SK-N-SH (cell line): ENCODE measurements at regions not wholly inside any gene's neighbourhood (a gene's known extent, or its start where the extent isn't known, plus 50 kb on each side); places are given as distances from the start of the nearest gene placed in this dataset.

ENCODE experiments used
- CTCF ChIA-PET: fragments of 300-600, 350-600 bp; formaldehyde crosslinking; extraction: SDS; loops from one replicate; lab custom pipeline; 2021; lab: Yijun Ruan, JAX
- POLR2A ChIA-PET: fragments of 350-600 bp; sonication (Branson Sonifier 250); formaldehyde crosslinking; extraction: SDS; loops from one replicate; lab custom pipeline; 2020; ENCODE audit warnings: antibody characterized with exemption, inconsistent platforms; lab: Yijun Ruan, JAX
- DNase-seq: peaks from one replicate; pipeline ENCODE4 v3.0.0; 2012
- H2AFZ ChIP-seq: fragments of 200-600 bp; sonication (generic); 2 replicates; pipeline ENCODE4 v1.8.1; 2016; ENCODE audit warnings: antibody characterized with exemption, mild to moderate bottlenecking, low read depth
- H3F3A ChIP-seq: fragments of 200-600 bp; sonication (generic); replicated peaks from 2 replicates; pipeline ENCODE3; 2016; ENCODE audit warnings: antibody characterized with exemption, mild to moderate bottlenecking; ENCODE audit not compliant: insufficient read depth
- H3K27ac ChIP-seq, 2 experiments: fragments of 200-500 bp in 1 of 2; fragments of 200-600 bp in 1 of 2; sonication (Bioruptor generic) in 1 of 2; sonication (generic), shearing (Covaris generic) in 1 of 2; 2 replicates each; pipeline versions ENCODE4 v1.5.1 to v1.6.1; 2014 to 2016; ENCODE audit warnings: low read depth in 2 of 2, inconsistent platforms in 1 of 2, low read length in 1 of 2, mild to moderate bottlenecking in 1 of 2, mixed read lengths in 1 of 2
- H3K27me3 ChIP-seq: fragments of 200-600 bp; sonication (generic), shearing (Covaris generic); 2 replicates; pipeline ENCODE4 v1.6.1; 2016; ENCODE audit warnings: mixed run types; ENCODE audit not compliant: insufficient read depth
- H3K36me3 ChIP-seq, 2 experiments: fragments of 200-500 bp in 1 of 2; fragments of 200-600 bp in 1 of 2; sonication (Bioruptor generic) in 1 of 2; sonication (generic) in 1 of 2; replicated peaks in 1 of 2; 2 replicates each; pipeline versions ENCODE3 to v1.5.1; 2014 to 2016; ENCODE audit warnings: low read length in 1 of 2, mild to moderate bottlenecking in 1 of 2; ENCODE audit not compliant: insufficient read depth in 2 of 2, control insufficient read depth in 1 of 2
- H3K4me1 ChIP-seq, 2 experiments: fragments of 200-500 bp in 1 of 2; fragments of 200-600 bp in 1 of 2; sonication (Bioruptor generic) in 1 of 2; sonication (generic), shearing (Covaris generic) in 1 of 2; 2 replicates each; pipeline versions ENCODE4 v1.5.1 to v1.6.1; 2014 to 2016; ENCODE audit warnings: low read depth in 1 of 2, low read length in 1 of 2, mixed run types in 1 of 2; ENCODE audit not compliant: insufficient read depth in 2 of 2, control insufficient read depth in 1 of 2
- H3K4me2 ChIP-seq: fragments of 200-600 bp; sonication (generic), shearing (Covaris generic); 2 replicates; pipeline ENCODE4 v1.6.1; 2017; ENCODE audit warnings: mixed run types
- H3K4me3 ChIP-seq, 2 experiments: fragments of 200-500 bp in 1 of 2; fragments of 200-600 bp in 1 of 2; sonication (Bioruptor generic) in 1 of 2; sonication (generic), shearing (Covaris generic) in 1 of 2; 2 replicates each; pipeline versions ENCODE4 v1.5.1 to v1.8.1; 2014 to 2016; ENCODE audit warnings: low read depth in 2 of 2, inconsistent platforms in 1 of 2, low read length in 1 of 2, mild to moderate bottlenecking in 1 of 2, mixed read lengths in 1 of 2, moderate library complexity in 1 of 2
- H3K79me2 ChIP-seq: fragments of 200-600 bp; sonication (generic); 2 replicates; pipeline ENCODE4 v1.8.1; 2017; ENCODE audit warnings: mild to moderate bottlenecking; ENCODE audit not compliant: insufficient read depth
- H3K9ac ChIP-seq: fragments of 200-600 bp; sonication (generic); 2 replicates; pipeline ENCODE4 v1.6.1; 2017; ENCODE audit warnings: mixed run types
- H3K9me2 ChIP-seq: fragments of 200-600 bp; sonication (generic); 2 replicates; pipeline ENCODE4 v1.6.1; 2017; ENCODE audit warnings: mixed run types
- H3K9me3 ChIP-seq: fragments of 200-600 bp; sonication (generic); 2 replicates; pipeline ENCODE4 v1.6.1; 2017; ENCODE audit warnings: mixed run types, mild to moderate bottlenecking, moderate library complexity
- H4K20me1 ChIP-seq: fragments of 200-600 bp; sonication (generic); 2 replicates; pipeline ENCODE4 v1.6.1; 2017; ENCODE audit warnings: mild to moderate bottlenecking, mixed run types; ENCODE audit not compliant: insufficient read depth
- CHD2 ChIP-seq: fragments of 150-350 bp; IDR thresholded peaks from 2 replicates; pipeline ENCODE4 v1.6.1; 2018; ENCODE audit warnings: low read length; ENCODE audit not compliant: partially characterized antibody
- ELF1 ChIP-seq: IDR thresholded peaks from 2 replicates; pipeline ENCODE4 v1.4.0; 2012
- EP300 ChIP-seq, 2 experiments: IDR thresholded peaks; 2 replicates each; pipeline versions ENCODE4 v1.4.0 to v1.6.1; 2012; ENCODE audit warnings: borderline replicate concordance in 1 of 2, low read depth in 1 of 2, low read length in 1 of 2
- EZH2phosphoT487 ChIP-seq: fragments of 200-600 bp; sonication (generic); IDR thresholded peaks from 2 replicates; pipeline ENCODE4 v1.6.1; 2017; ENCODE audit warnings: low read depth, mixed run types, mild to moderate bottlenecking, antibody characterized with exemption, moderate library complexity, borderline replicate concordance
- FOSL2 ChIP-seq: IDR thresholded peaks from 2 replicates; pipeline ENCODE4 v1.4.0; 2012; ENCODE audit warnings: low read depth, mild to moderate bottlenecking, moderate library complexity, borderline replicate concordance
- FOXJ3 ChIP-seq: sonication (generic); formaldehyde crosslinking; IDR thresholded peaks from 2 replicates; pipeline ENCODE4 v1.5.1; 2020; ENCODE audit warnings: mild to moderate bottlenecking, missing genetic modification reagents
- FOXM1 ChIP-seq: IDR thresholded peaks from 2 replicates; pipeline ENCODE4 v1.4.0; 2012; ENCODE audit warnings: low read depth, mild to moderate bottlenecking
- GABPA ChIP-seq: IDR thresholded peaks from 2 replicates; pipeline ENCODE4 v1.4.0; 2012; ENCODE audit warnings: low read depth, mild to moderate bottlenecking
- GATA2 ChIP-seq: sonication (generic); formaldehyde crosslinking; IDR thresholded peaks from 2 replicates; pipeline ENCODE4 v1.5.0; 2020; ENCODE audit warnings: mild to moderate bottlenecking, missing genetic modification reagents
- IRF3 ChIP-seq: fragments of 150-350 bp; IDR thresholded peaks from 2 replicates; pipeline ENCODE4 v1.6.1; 2016; ENCODE audit warnings: mild to moderate bottlenecking, low read depth, low read length
- MEF2A ChIP-seq: IDR thresholded peaks from 2 replicates; pipeline ENCODE4 v1.4.0; 2012; ENCODE audit warnings: low read depth, borderline replicate concordance
- MXI1 ChIP-seq: IDR thresholded peaks from 2 replicates; pipeline ENCODE4 v1.6.1; 2012; ENCODE audit warnings: mild to moderate bottlenecking, low read depth, low read length, improper control_type of control experiment
- NFIC ChIP-seq: IDR thresholded peaks from 2 replicates; pipeline ENCODE4 v1.4.0; 2012; ENCODE audit warnings: borderline replicate concordance
- PBX3 ChIP-seq: IDR thresholded peaks from 2 replicates; pipeline ENCODE4; 2012
- RCOR1 ChIP-seq: fragments of 150-350 bp; IDR thresholded peaks from 2 replicates; pipeline ENCODE4 v1.6.1; 2017; ENCODE audit warnings: antibody characterized with exemption, low read length
- RFX5 ChIP-seq: IDR thresholded peaks from 2 replicates; pipeline ENCODE4 v1.6.1; 2012; ENCODE audit warnings: mild to moderate bottlenecking, improper control_type of control experiment, low read length
- SIN3A ChIP-seq: IDR thresholded peaks from 2 replicates; pipeline ENCODE4 v1.6.1; 2012; ENCODE audit warnings: low read depth, mild to moderate bottlenecking, low read length, moderate library complexity, borderline replicate concordance
- TAF1 ChIP-seq: IDR thresholded peaks from 2 replicates; pipeline ENCODE4 v1.6.1; 2012; ENCODE audit warnings: low read depth, mild to moderate bottlenecking, low read length, moderate library complexity, borderline replicate concordance
- TCF12 ChIP-seq: IDR thresholded peaks from 2 replicates; pipeline ENCODE4 v1.4.0; 2012
- USF1 ChIP-seq: IDR thresholded peaks from 2 replicates; pipeline ENCODE4 v1.4.0; 2012; ENCODE audit warnings: low read depth, borderline replicate concordance
- USF2 ChIP-seq: fragments of 150-350 bp; IDR thresholded peaks from 2 replicates; pipeline ENCODE4 v1.6.1; 2017; ENCODE audit warnings: antibody characterized with exemption, low read length, low read depth, borderline replicate concordance
- YY1 ChIP-seq: IDR thresholded peaks from 2 replicates; pipeline ENCODE4 v1.4.0; 2012; ENCODE audit warnings: low read depth, mild to moderate bottlenecking
- ZBTB33 ChIP-seq: IDR thresholded peaks from 2 replicates; pipeline ENCODE4 v1.4.0; 2012; ENCODE audit warnings: low read depth, borderline replicate concordance
- WGBS: methylation state at CpG from one replicate; pipeline ENCODE4 v1.1.6; 2017; ENCODE audit warnings: low lambda C conversion rate; 5-methylcytosine and 5-hydroxymethylcytosine counted together

- Histone ChIP-seq H3K9me3 (no peaks in the 10 kb centered on the region), H3F3A (no peaks in the 10 kb centered on the region), H3K4me2 (no peak overlapping the region), H3K9ac (no peak overlapping the region), H3K79me2 (no peaks in the 10 kb centered on the region), H3K27ac (no peak overlapping the region), H3K4me1 (no peaks in the 10 kb centered on the region), H3K9me2 (no peaks in the 10 kb centered on the region), H2AFZ (no peak overlapping the region), H3K27me3 (peaks cover 64% of the 10 kb centered on the region; the same call in 1 of the 2 replicates), H4K20me1 (no peaks in the 10 kb centered on the region), H3K4me3 (no peak overlapping the region), H3K36me3 (no peaks in the 10 kb centered on the region)
- ChIA-PET CTCF (interaction anchor here (8.4 to 10.5 kb wide), 2 partner anchors 16 to 19 kb away, joined by 99 to 174 read pairs; no protein-coding TSS in a partner anchor), POLR2A (no interaction called here)
- no peak for DNase-seq
- WGBS, result 53% methylated on average over 6 of the region's 6 CpGs
- TF ChIP-seq RFX5, result no peak
- no peak for TF ChIP-seq USF1
- TF ChIP-seq MEF2A, result no peak
- no peak for TF ChIP-seq GATA2 (CRISPR knock-in tag)
- TF ChIP-seq PBX3, result no peak
- no peak for TF ChIP-seq ELF1
- no peak for TF ChIP-seq MXI1
- no peak for TF ChIP-seq FOXJ3
- TF ChIP-seq IRF3, result no peak
These were observed 245.2 kb upstream of the PRSS58 start for GRCh38 chr7:142503036-142503435.

GRCh38 chr7:142501434-142501833, 243.6 kb upstream of the PRSS58 start:
- DNase-seq, result no peak
- no peaks in the 10 kb centered on the region for H3K9me3 ChIP-seq
- WGBS, result 10% methylated on average over 1 of the region's 1 CpG
- no peaks in the 10 kb centered on the region for H3F3A ChIP-seq
- no peak overlapping the region for H3K4me2 ChIP-seq
- no peak overlapping the region for H3K9ac ChIP-seq
- H3K9me2 ChIP-seq, result no peaks in the 10 kb centered on the region
- CTCF ChIA-PET, result interaction anchor here (0.6 to 10.5 kb wide), 14 partner anchors 12 to 1188 kb away, joined by 3 to 174 read pairs (median 6); no protein-coding TSS in a partner anchor
- no peak overlapping the region for H3K4me3 ChIP-seq
- POLR2A ChIA-PET, result no interaction called here
- H3K36me3 ChIP-seq, result no peaks in the 10 kb centered on the region
- H3K27ac ChIP-seq, result no peak overlapping the region
- no peaks in the 10 kb centered on the region for H3K79me2 ChIP-seq
- no peak overlapping the region for H2AFZ ChIP-seq
- no peaks in the 10 kb centered on the region for H4K20me1 ChIP-seq
- H3K4me1 ChIP-seq, result peaks cover 0 to 3% of the 10 kb centered on the region in 2 experiments; a peak in 1 of 4 replicates
- peaks cover 60% of the 10 kb centered on the region; the same call in 1 of the 2 replicates for H3K27me3 ChIP-seq
- TF ChIP-seq YY1, result no peak
- TF ChIP-seq FOXM1, result no peak
- TF ChIP-seq USF2, result no peak
- TF ChIP-seq CHD2, result no peak
- TF ChIP-seq GABPA, result no peak
- no peak for TF ChIP-seq SIN3A
- no peak for TF ChIP-seq NFIC
- TF ChIP-seq EP300 (IDR thresholded peaks at IDR 0.05; ENCODE audit: borderline replicate concordance in 1 of 2, low read depth in 1 of 2, low read length in 1 of 2), result no peak
- TF ChIP-seq TCF12, result no peak
- TF ChIP-seq TAF1, result no peak
- TF ChIP-seq FOSL2, result no peak
- TF ChIP-seq EZH2phosphoT487, result no peak
- TF ChIP-seq ZBTB33, result no peak
- TF ChIP-seq USF1, result no peak
- no peak for TF ChIP-seq RCOR1
